Activated CD4-positive, alpha-beta T cell treated with anti-CD3 and anti-CD28 coated beads, Interleukin-2, amount 50 U/mL, for 4 hours (primary cell): ENCODE measurements at regions not wholly inside any gene's neighbourhood (a gene's known extent, or its start where the extent isn't known, plus 50 kb on each side); places are given as distances from the start of the nearest gene placed in this dataset.

Source experiments
- DNase-seq, 2 experiments: peaks; one replicate each; pipeline ENCODE4 v3.0.0-alpha.2; 2020

- DNase-seq: no peak
These were observed 391.7 kb upstream of the ADARB2 start for GRCh38 chr10:2128991-2129390.

- no peak for DNase-seq
These were observed 386.8 kb upstream of the ADARB2 start for GRCh38 chr10:2124135-2124534.

GRCh38 chr10:2122431-2123124 lies 385.3 kb upstream of the ADARB2 start:
- DNase-seq: no peak

GRCh38 chr10:2121929-2122328 lies 384.6 kb upstream of the ADARB2 start:
- no peak for DNase-seq

GRCh38 chr10:2121315-2121714 lies 384.0 kb upstream of the ADARB2 start:
- DNase-seq: no peak

GRCh38 chr10:2120746-2121145 lies 383.4 kb upstream of the ADARB2 start:
- DNase-seq: no peak

- DNase-seq: no peak
These were observed 382.0 kb upstream of the ADARB2 start for GRCh38 chr10:2119316-2119715.

- DNase-seq: no peak
These were observed 380.9 kb upstream of the ADARB2 start for GRCh38 chr10:2118201-2118600.

GRCh38 chr10:2117641-2118040 lies 380.3 kb upstream of the ADARB2 start:
- DNase-seq: no peak

GRCh38 chr10:2111965-2112364 lies 374.6 kb upstream of the ADARB2 start:
- DNase-seq: no peak

GRCh38 chr10:2108496-2108895 lies 371.2 kb upstream of the ADARB2 start:
- DNase-seq: no peak

GRCh38 chr10:2106641-2107040 lies 369.3 kb upstream of the ADARB2 start:
- no peak for DNase-seq

- DNase-seq: no peak
These were observed 362.0 kb upstream of the ADARB2 start for GRCh38 chr10:2099321-2099720.

- no peak for DNase-seq
These were observed 360.6 kb upstream of the ADARB2 start for GRCh38 chr10:2097937-2098336.

GRCh38 chr10:2094171-2094570 lies 356.8 kb upstream of the ADARB2 start:
- DNase-seq: no peak

- no peak for DNase-seq
These were observed 346.3 kb upstream of the ADARB2 start for GRCh38 chr10:2083591-2083990.

- DNase-seq: no peak
These were observed 344.2 kb upstream of the ADARB2 start for GRCh38 chr10:2081501-2081900.

GRCh38 chr10:2079603-2080078 lies 342.3 kb upstream of the ADARB2 start:
- no peak for DNase-seq

GRCh38 chr10:2077231-2077630 lies 339.9 kb upstream of the ADARB2 start:
- DNase-seq: no peak

GRCh38 chr10:2076528-2076927 lies 339.2 kb upstream of the ADARB2 start:
- DNase-seq: no peak

- DNase-seq: no peak
These were observed 329.7 kb upstream of the ADARB2 start for GRCh38 chr10:2067015-2067414.

GRCh38 chr10:2054728-2055127 lies 317.4 kb upstream of the ADARB2 start:
- DNase-seq: no peak

- no peak for DNase-seq
These were observed 316.5 kb upstream of the ADARB2 start for GRCh38 chr10:2053805-2054204.

GRCh38 chr10:2051108-2051507 lies 313.8 kb upstream of the ADARB2 start:
- no peak for DNase-seq

GRCh38 chr10:2049560-2049959 lies 312.2 kb upstream of the ADARB2 start:
- no peak for DNase-seq
